UCSD-AML1 (cell line): ENCODE measurements at regions not wholly inside any gene's neighbourhood (a gene's known extent, or its start where the extent isn't known, plus 50 kb on each side); places are given as distances from the start of the nearest gene placed in this dataset.
"Not testable (repeated sequence)": the region's sequence is repeated elsewhere in the genome, so short reads cannot be mapped to it uniquely, and the experiment has no call there.

ENCODE experiments used
- DNase-seq: peaks from one replicate; lab custom pipeline; 2025; ENCODE audit not compliant: unreplicated experiment; lab: John Stamatoyannopoulos, UW

GRCh38 chr12:114850661-114851275, 166.8 kb upstream of the TBX3 start:
- DNase-seq, result no peak

DNA sequence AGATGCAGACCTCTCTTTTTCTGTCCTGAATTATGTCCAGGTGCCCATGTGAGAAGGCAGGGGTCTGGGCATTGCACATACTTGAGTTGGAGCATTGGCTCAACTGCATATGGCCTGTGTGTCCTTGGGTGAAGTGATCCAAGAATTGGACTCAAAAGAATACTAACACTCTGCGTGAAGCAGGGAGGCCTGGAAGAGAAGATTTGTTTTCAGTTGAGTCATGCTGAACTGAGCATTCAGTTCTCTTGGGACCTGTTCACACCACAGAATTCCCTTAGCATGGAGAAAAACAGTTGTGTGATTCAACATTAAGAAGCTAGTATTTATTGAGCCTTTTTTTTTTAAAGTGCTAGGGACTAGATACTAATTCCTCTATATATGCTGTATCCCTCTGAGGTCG, 164.7 kb upstream of the TBX3 start:
- no peak for DNase-seq

DNA sequence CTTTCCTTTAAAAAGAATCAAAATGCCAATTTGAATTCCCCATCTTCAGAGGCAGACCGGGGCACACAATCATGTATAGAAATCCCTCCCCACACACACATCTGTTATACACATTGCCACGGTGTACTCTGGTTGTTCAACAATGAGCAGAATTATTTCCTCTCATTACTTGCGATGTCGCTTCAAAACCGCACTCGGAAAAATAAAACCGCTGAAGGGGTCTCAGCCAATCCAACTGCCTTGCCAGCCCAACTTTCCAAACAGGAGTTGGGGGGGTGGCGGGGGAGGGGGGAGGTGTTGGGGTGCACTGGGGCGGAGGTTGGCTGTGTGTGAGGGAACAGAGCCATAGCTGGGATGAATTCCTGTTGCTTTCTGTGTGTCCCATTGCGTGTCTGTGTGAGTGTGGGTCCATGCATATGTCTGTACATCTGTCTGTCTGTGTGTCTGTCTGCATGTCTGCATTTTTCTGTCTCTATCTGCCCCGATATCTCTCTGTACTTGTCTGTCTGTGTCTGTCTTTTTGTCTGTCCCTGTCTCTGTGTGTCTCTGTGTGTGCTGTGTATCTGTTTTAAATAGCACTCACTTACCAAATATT, 163.6 kb upstream of the TBX3 start:
- DNase-seq, result no peak

DNA sequence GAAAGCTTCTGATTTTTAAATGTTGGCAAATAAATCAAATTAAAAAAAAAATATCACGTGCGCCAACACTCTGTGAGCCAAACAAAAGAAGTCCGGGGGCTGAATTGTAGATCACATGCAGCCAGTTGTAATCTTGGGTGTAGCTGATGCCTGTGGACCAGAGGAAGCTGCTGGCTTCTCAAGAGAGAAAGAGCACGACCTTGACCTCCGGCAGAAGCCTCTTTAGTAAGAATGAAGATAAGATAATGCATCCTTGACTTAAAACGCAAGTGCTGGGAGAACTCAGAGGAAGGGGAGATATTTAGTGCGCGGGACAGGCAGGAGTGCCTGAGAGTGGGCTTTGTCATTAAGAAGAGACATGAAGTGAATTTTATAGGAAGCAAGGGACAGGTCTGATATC, 162.8 kb upstream of the TBX3 start:
- DNase-seq, result no peak

DNA sequence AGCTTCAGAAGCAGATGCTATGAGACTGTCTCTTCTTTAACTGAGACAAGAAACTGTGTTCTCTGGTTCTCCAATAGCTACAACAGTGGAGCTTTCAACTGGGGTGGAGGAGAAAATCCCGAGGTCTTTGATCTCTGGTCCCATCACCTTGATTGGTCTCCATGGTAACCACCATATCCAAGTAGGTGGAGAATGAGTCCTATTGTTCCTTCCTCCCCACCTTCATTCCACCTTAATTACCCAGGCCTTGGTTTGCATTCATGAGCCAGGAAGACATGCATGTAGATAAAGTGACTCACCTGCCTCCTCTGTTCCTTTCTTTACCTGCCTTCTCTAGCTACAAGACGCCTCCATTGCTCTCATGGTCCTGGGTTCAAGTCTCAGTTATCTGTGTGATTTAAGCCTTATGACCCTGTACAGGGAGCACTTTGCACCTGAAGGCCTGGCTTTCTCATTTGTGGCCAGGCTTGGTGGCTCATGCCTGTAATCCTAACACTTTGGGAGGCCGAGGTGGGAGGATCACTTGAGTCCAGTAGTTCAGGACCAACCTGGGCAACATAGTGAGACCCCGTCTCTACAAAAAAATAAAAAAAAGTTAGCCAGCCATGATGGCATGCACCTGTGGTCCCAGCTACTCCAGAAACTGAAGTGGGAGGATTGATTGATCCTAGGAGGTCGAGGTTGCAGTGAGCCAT, 157.7 kb upstream of the TBX3 start:
- no peak for DNase-seq

- no peak for DNase-seq
Observed at GRCh38 chr12:114838480-114838879, 154.5 kb upstream of the TBX3 start.

DNA sequence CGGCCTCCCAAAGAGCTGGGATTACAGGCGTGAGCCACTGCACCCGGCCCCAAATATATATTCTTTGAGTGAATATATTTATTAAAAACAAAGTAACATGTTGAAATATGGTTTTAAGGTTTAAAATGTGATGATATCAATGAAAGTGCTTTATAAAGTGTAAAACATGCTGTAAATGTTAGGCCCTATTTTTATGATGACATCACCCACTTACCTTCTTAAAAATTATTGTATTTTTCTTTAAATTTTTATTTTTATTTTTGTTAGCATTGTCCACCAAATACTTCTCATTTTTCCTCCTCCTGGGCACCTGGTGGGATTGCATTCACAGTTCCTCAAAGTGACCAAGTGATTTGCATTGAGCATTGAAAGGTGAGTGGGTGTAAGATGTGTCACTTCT, 152.6 kb upstream of the TBX3 start:
- no peak for DNase-seq

- no peak for DNase-seq
Observed at GRCh38 chr12:114835031-114835430, 151.1 kb upstream of the TBX3 start.

GRCh38 chr12:114834621-114835020, 150.6 kb upstream of the TBX3 start:
- DNase-seq, result no peak

GRCh38 chr12:114829833-114830232, 145.9 kb upstream of the TBX3 start:
- DNase-seq, result no peak

DNA sequence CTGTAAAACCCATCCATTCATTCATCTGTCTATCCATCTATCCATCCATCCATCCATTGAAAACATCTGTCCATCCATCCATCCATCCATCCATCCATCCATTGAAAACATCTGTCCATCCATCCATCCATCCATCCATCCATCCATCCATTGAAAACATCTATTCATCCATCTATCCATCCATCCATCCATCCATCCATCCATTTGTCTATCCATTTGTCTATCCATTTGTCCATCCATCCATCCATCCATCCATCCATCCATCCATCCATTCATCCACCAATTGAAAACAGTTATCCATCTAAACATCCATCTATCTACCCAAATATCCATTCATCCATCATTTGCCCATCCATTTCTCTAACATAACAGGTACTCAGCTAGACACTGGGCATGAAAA, 145.3 kb upstream of the TBX3 start:
- not testable (repeated sequence) for DNase-seq

DNA sequence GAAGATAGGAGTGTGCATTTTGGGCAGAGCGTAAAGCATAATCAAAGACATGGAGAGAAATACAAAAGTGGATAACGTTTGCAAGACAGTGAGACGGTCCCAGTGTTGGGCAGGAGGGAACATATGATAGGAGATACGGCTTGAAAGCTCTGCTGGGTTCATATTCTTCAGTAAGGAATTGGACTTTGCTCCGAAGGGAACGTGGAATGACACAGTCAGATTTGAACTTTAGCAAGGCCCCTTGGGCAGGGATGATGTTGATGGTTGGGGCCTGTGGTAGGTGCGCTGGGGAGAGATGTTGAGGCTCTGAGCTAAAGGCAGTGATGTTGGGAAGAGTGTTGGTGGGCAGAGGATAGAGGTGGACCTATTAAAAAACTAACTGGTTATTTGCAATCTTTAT, 143.5 kb upstream of the TBX3 start:
- no peak for DNase-seq

DNA sequence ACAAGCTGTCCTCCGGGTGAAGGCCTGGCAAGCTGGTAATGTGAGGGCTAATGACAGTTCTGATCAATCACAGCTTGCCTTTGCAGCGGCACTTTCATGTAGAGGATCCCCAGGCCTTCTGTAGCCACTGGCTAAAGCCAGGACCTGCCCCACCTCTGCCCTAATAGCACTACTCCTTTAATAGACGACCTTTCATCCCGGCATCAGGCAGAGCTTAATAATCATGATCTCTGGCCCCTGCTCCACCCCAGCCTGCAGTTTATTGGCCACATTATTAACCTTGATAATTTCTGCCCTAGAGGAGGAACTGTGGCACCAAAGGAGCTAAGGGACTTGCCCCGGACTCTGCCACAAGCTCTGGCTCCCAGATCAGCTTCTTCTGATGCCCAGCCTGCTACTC, 142.3 kb upstream of the TBX3 start:
- no peak for DNase-seq

DNA sequence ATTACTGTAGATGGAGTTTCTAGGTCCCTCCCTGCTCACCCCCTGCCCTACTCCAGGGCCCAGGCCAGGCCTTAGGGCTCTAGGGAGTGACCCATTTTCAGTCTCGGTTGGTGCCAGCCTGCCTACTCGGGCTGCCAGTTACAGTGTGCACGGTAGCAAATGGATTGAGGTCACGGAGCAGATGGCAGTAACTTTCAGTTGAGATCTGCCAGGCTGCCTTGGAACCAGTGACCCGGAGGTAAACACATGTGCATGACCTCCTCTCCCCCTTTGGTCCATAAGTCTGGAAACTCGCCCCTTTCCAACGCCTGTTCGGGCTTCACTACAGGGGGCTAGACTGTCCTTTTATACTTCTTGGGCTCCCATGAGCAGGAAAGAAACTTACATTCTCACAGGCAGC, 139.7 kb upstream of the TBX3 start:
- DNase-seq, result no peak

GRCh38 chr12:114821570-114821969, 137.6 kb upstream of the TBX3 start:
- no peak for DNase-seq

DNA sequence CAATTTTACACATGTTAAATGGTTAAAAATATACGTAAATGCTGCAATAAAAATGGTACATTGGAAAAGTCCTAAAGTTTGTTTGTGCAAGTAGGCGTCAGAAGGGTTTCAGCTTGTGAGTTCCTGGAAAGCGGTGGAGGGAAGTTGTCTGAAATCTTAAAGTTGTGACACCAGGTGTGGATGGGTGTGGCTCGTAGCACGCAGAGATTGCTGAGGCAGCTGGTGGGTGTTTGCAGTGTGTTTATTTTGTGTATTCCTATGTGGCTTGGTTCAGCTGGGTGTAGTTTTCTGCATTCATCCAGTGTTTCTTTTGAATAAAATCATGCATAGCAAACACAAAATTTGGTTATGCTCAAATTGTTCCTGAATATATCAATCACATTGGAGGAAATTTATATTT, 136.8 kb upstream of the TBX3 start:
- DNase-seq, result no peak

- no peak for DNase-seq
Observed at GRCh38 chr12:114817571-114818425, 133.8 kb upstream of the TBX3 start.

GRCh38 chr12:114815026-114815795, 131.2 kb upstream of the TBX3 start:
- no peak for DNase-seq

DNA sequence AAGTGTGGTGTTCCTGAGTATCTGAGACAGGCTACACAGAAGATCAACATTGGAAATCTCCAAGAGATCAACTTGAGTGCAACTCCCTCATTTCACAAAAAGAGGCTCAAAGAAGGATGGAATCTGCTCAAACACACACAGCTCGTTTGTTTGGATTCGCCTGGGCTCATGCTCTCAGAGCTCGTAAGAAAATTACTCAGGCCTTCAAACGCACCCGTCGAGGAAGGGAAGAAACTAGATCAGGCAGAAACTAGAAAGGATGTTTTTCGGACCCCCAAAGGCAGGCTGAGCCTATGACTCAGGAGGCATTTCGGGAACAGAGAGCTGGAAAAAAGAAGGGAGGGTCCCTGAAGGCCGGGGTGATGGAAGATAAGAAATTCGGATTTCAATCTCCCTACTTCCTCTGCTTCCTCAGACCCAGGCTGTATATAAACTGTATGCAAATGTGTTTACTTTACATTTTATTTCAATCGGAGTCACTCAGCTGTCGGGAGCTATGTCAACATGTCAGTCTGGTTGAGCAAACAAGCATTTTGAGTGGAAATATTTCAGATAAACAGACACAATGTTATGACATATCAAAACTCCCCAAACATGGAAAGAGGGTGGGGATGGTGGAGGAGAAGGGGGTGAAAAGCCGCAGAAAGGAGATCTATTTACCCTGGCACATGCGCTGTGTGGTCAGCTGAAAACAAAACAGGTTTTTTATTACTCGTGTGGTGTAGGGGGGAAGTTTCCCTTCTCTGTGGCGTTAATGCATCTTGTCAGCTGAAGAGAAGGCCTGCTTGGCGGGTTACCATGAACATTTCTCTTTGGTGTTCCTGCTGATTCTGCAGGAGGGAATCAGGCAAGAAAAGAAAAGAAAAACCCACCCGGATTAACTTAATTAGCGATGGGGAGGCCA, 129.1 kb upstream of the TBX3 start:
- no peak for DNase-seq

DNA sequence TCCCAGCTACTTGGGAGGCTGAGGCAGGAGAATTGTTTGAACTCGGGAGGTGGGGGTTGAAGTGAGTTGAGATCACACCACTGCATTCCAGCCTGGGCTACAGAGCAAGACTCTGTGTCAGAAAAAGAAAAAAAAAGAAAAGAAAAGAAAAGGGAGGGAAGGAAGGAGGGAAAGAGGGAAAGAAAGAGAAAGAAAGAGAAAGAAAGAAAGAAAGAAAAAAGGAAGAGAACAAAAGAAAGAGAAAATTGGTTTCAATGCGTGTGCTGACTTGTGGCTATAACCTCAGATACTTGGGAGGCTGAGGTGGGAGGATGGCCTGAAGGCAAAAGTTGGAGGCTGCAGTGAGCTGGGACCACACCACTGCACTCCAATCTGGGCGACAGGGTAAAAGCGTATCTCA, 128.4 kb upstream of the TBX3 start:
- no peak for DNase-seq
